Osteocyte (in vitro differentiated cells): ENCODE measurements at regions not wholly inside any gene's neighbourhood (a gene's known extent, or its start where the extent isn't known, plus 50 kb on each side); places are given as distances from the start of the nearest gene placed in this dataset.

Source experiments
- DNase-seq: peaks from one replicate; pipeline ENCODE4 v3.0.0; 2021; ENCODE audit warnings: mixed read lengths; ENCODE audit not compliant: unreplicated experiment; ENCODE audit errors: extremely low spot score
- H3K27ac Mint-ChIP-seq: one replicate; pipeline ENCODE4 v1.8.0; 2021; ENCODE audit warnings: mild to moderate bottlenecking, mixed read lengths; ENCODE audit not compliant: unreplicated experiment
- H3K27me3 Mint-ChIP-seq: one replicate; pipeline ENCODE4 v1.8.0; 2021; ENCODE audit warnings: mixed read lengths; ENCODE audit not compliant: unreplicated experiment
- H3K36me3 Mint-ChIP-seq: one replicate; pipeline ENCODE4 v1.8.0; 2021; ENCODE audit warnings: mixed read lengths; ENCODE audit not compliant: unreplicated experiment
- H3K4me1 Mint-ChIP-seq: one replicate; pipeline ENCODE4 v1.8.0; 2021; ENCODE audit warnings: mixed read lengths; ENCODE audit not compliant: unreplicated experiment
- H3K4me3 Mint-ChIP-seq: one replicate; pipeline ENCODE4 v1.8.0; 2021; ENCODE audit warnings: mild to moderate bottlenecking, moderate library complexity, mixed read lengths; ENCODE audit not compliant: unreplicated experiment
- H3K9me3 Mint-ChIP-seq: one replicate; pipeline ENCODE4 v1.8.0; 2021; ENCODE audit warnings: mixed read lengths; ENCODE audit not compliant: unreplicated experiment
- TF ChIP-seq, protein P1 (sequence below): fragments of 200-600 bp; sonication (generic); IDR thresholded peaks from 2 replicates; pipeline ENCODE4 v1.5.0; 2021; ENCODE audit warnings: antibody characterized with exemption, mild to moderate bottlenecking, moderate library complexity

DNA sequence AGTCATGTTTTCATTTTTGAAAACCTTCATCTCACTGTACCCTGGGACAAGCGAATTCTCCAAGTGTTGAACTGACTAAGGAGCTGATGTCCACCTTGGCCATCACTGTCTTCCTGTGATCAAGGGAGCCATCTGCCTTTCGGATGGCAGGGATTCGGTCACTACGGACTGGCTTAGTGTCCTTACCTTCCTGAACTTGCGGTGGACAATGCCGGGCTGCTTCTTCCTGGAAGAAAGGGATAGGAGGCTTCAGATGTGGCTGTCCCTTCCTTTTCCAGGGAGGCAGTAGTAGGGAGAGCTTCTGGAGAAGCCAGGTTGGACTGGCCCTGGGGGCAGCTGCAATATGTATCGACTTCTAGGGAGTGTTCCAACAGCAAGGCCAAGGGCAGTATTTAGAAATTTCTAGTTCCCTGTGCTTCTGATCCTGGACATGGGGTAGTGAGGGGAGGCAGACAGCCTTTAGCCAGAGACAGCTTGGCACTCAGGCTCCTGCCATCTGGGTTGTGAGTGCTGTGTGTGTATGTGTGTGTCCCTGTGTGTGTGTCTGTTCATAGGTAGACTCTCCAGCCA, 114.6 kb downstream of the IER5 start:
- H3K27ac Mint-ChIP-seq: no peak overlapping the region
- TF ChIP-seq, protein P1, sequence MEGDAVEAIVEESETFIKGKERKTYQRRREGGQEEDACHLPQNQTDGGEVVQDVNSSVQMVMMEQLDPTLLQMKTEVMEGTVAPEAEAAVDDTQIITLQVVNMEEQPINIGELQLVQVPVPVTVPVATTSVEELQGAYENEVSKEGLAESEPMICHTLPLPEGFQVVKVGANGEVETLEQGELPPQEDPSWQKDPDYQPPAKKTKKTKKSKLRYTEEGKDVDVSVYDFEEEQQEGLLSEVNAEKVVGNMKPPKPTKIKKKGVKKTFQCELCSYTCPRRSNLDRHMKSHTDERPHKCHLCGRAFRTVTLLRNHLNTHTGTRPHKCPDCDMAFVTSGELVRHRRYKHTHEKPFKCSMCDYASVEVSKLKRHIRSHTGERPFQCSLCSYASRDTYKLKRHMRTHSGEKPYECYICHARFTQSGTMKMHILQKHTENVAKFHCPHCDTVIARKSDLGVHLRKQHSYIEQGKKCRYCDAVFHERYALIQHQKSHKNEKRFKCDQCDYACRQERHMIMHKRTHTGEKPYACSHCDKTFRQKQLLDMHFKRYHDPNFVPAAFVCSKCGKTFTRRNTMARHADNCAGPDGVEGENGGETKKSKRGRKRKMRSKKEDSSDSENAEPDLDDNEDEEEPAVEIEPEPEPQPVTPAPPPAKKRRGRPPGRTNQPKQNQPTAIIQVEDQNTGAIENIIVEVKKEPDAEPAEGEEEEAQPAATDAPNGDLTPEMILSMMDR: no peak
- no peak overlapping the region for H3K4me3 Mint-ChIP-seq
- H3K9me3 Mint-ChIP-seq: peaks cover 6% of the 10 kb centered on the region
- H3K27me3 Mint-ChIP-seq: peaks cover 42% of the 10 kb centered on the region
- DNase-seq: no peak
- H3K4me1 Mint-ChIP-seq: no peaks in the 10 kb centered on the region
- H3K36me3 Mint-ChIP-seq: no peaks in the 10 kb centered on the region

DNA sequence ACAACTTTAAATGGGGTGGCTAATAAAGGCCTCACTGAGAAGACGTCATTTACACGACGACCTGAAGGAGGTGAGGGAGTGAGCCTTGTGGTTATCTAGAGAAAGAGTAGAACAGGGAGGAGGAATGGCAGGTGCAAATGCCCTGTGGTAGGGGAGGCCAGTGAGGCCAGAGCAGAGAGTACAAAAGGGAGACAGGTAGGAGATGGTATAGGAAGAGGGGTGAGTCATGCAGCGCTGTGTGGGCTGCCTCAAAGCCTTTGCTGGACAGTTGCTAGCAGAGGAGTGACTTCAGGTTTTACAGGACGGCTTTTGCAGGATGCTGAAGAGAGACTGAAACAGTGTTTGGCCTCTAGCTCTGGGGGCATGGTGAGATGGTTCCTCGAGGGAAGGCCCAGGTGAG, 116.0 kb downstream of the IER5 start:
- no peak for DNase-seq
- no peaks in the 10 kb centered on the region for H3K36me3 Mint-ChIP-seq
- H3K4me1 Mint-ChIP-seq: no peaks in the 10 kb centered on the region
- H3K27me3 Mint-ChIP-seq: peaks cover 32% of the 10 kb centered on the region
- no peak overlapping the region for H3K4me3 Mint-ChIP-seq
- H3K27ac Mint-ChIP-seq: no peak overlapping the region
- peaks cover 6% of the 10 kb centered on the region for H3K9me3 Mint-ChIP-seq
- TF ChIP-seq, protein P1: no peak

DNA sequence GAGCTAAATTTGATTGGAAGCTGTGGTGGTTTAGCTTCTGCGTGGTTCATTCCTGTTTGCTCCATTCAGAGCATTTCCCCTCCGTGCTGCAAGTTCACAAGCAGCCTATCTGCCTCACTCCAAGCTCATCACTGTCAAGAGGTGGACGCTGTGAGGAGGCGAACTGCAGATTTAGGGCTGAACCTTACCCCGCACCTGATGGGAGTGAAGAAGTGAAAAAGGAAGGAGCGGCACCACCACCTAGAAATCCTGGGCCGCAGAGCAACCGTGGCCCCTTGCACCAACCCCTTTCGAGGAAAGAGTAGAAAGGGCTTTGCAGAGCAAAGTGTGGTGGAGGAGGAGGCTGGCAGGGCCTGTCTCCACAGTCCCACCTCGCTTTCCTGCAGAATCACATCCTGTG, 117.4 kb downstream of the IER5 start:
- TF ChIP-seq, protein P1: no peak
- Mint-ChIP-seq H3K36me3 (no peaks in the 10 kb centered on the region), H3K4me3 (no peak overlapping the region), H3K27me3 (peaks cover 25% of the 10 kb centered on the region), H3K27ac (no peak overlapping the region), H3K4me1 (no peaks in the 10 kb centered on the region), H3K9me3 (no peaks in the 10 kb centered on the region)
- DNase-seq: no peak

DNA sequence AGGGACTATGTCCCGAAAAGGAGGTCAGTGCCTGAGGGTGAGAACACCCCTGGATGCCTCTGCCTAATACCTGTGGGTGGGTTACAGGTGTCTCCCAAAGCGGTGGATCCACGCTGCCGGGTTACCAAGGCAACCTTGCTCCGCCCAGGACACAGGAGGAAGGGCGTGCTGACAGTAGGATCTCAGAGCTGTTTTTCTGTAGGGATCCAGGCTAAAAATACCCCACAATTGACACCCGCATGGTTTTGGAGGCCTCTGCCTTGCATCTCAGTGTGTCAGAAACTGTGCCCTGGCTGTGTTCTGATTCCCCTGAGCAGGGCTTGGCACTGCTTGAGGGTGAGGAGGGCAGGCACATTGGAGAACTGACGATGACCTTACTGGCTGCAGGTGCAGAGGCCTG, 118.0 kb downstream of the IER5 start:
- TF ChIP-seq, protein P1: no peak
- Mint-ChIP-seq H3K27me3 (peaks cover 25% of the 10 kb centered on the region), H3K4me3 (no peak overlapping the region), H3K9me3 (no peaks in the 10 kb centered on the region), H3K36me3 (no peaks in the 10 kb centered on the region), H3K4me1 (no peaks in the 10 kb centered on the region), H3K27ac (no peak overlapping the region)
- DNase-seq: no peak

- H3K4me3 Mint-ChIP-seq: no peak overlapping the region
These were observed 118.7 kb downstream of the IER5 start for GRCh38 chr1:181206979-181207790.

More at GRCh38 chr1:181206979-181207790, 118.7 kb downstream of the IER5 start:
- TF ChIP-seq, protein P1: no peak
- H3K27ac Mint-ChIP-seq: no peak overlapping the region
- no peak for DNase-seq
- H3K4me1 Mint-ChIP-seq: no peaks in the 10 kb centered on the region
- no peaks in the 10 kb centered on the region for H3K36me3 Mint-ChIP-seq
- no peaks in the 10 kb centered on the region for H3K9me3 Mint-ChIP-seq
- H3K27me3 Mint-ChIP-seq: peaks cover 25% of the 10 kb centered on the region
